PC-3 (cell line): ENCODE measurements at regions not wholly inside any gene's neighbourhood (a gene's known extent, or its start where the extent isn't known, plus 50 kb on each side); places are given as distances from the start of the nearest gene placed in this dataset.
"Not testable (repeated sequence)": the region's sequence is repeated elsewhere in the genome, so short reads cannot be mapped to it uniquely, and the experiment has no call there.

Source experiments
- ATAC-seq: fragments of 200-7000 bp; cut with Tn5 transposase; 2 replicates; pipeline ENCODE4 v1.9.1; 2020; ENCODE audit warnings: mild to moderate bottlenecking, moderate library complexity
- BruUV-seq: library from RNA; stranded (reverse); fragments of 400-500 nt; replicated peaks from 2 replicates; lab custom pipeline; 2021; lab: Mats Ljungman, UMichigan
- CTCF ChIA-PET: fragments of 300-600 bp; sonication (Branson Sonifier 250); formaldehyde crosslinking; loops from one replicate; lab custom pipeline; 2022; ENCODE audit warnings: antibody characterized with exemption; lab: Charles Lee
- POLR2A ChIA-PET: fragments of 300-600 bp; sonication (Branson Sonifier 250); formaldehyde crosslinking; loops from one replicate; lab custom pipeline; 2022; ENCODE audit warnings: antibody characterized with exemption; ENCODE audit not compliant: unreplicated experiment; lab: Charles Lee
- DNase-seq: peaks from one replicate; pipeline ENCODE4 v3.0.0-alpha.2; 2015
- H2AFZ ChIP-seq: fragments of 300-600 bp; sonication (generic); 2 replicates; pipeline ENCODE4 v1.6.0; 2016; ENCODE audit warnings: antibody characterized with exemption, low read length
- H3F3A ChIP-seq: fragments of 300-600 bp; sonication (generic); one replicate; pipeline ENCODE4 v1.6.0; 2017; ENCODE audit warnings: antibody characterized with exemption, low read length, control low read depth, mild to moderate bottlenecking; ENCODE audit not compliant: unreplicated experiment
- H3K27ac ChIP-seq: fragments of 300-600 bp; sonication (generic); 2 replicates; pipeline ENCODE4 v1.5.1; 2016; ENCODE audit warnings: mild to moderate bottlenecking, low read length
- H3K27me3 ChIP-seq: fragments of 300-600 bp; sonication (generic); 2 replicates; pipeline ENCODE4 v1.6.1; 2016; ENCODE audit warnings: low read length, mixed read lengths
- H3K36me3 ChIP-seq: fragments of 300-600 bp; sonication (generic); 2 replicates; pipeline ENCODE4 v1.6.1; 2016; ENCODE audit warnings: low read depth, mixed run types, low read length, mixed read lengths
- H3K4me1 ChIP-seq: fragments of 300-600 bp; sonication (generic); 2 replicates; pipeline ENCODE4 v1.5.1; 2016; ENCODE audit warnings: low read length; ENCODE audit not compliant: insufficient read depth
- H3K4me2 ChIP-seq: fragments of 300-600 bp; sonication (generic); 2 replicates; pipeline ENCODE4 v1.6.0; 2016; ENCODE audit warnings: low read length
- H3K4me3 ChIP-seq: fragments of 300-600 bp; sonication (generic); 2 replicates; pipeline ENCODE4 v1.5.1; 2016; ENCODE audit warnings: mild to moderate bottlenecking, low read length, mixed read lengths
- H3K79me2 ChIP-seq: fragments of 300-600 bp; sonication (generic); 2 replicates; pipeline ENCODE4 v1.6.1; 2017; ENCODE audit warnings: low read length, mixed read lengths
- H3K9ac ChIP-seq: fragments of 300-600 bp; sonication (generic); 2 replicates; pipeline ENCODE4 v1.6.0; 2016; ENCODE audit warnings: mild to moderate bottlenecking, low read length
- H3K9me2 ChIP-seq: fragments of 300-600 bp; sonication (generic); replicated peaks from 2 replicates; pipeline ENCODE4 v1.6.1; 2016; ENCODE audit warnings: mixed run types, low read length, mixed read lengths
- H3K9me3 ChIP-seq: fragments of 300-600 bp; sonication (generic); 2 replicates; pipeline ENCODE4 v1.6.1; 2016; ENCODE audit warnings: low read length, mixed read lengths
- H4K20me1 ChIP-seq: fragments of 300-600 bp; sonication (generic); 2 replicates; pipeline ENCODE4 v1.6.1; 2016; ENCODE audit warnings: low read length, mixed read lengths
- EZH2 ChIP-seq: fragments of 300-600 bp; sonication (generic); IDR thresholded peaks from one replicate; pipeline ENCODE4 v1.6.1; 2017; ENCODE audit warnings: antibody characterized with exemption, mild to moderate bottlenecking, low read length; ENCODE audit not compliant: unreplicated experiment
- EZH2phosphoT487 ChIP-seq: fragments of 300-600 bp; sonication (generic); IDR thresholded peaks from 2 replicates; pipeline ENCODE4 v1.6.1; 2018; ENCODE audit warnings: mild to moderate bottlenecking, antibody characterized with exemption, low read length, borderline replicate concordance
- intact Hi-C: fragments of 100-400 bp; cut with micrococcal nuclease; formaldehyde crosslinking; loops from 2 replicates; pipeline ENCODE4 v1.9.0; 2023
- TF ChIP-seq, protein P1 (sequence below): fragments of 300-600 bp; sonication (generic); conservative IDR thresholded peaks from 2 replicates; pipeline ENCODE4 v1.5.1; 2017; ENCODE audit warnings: antibody characterized with exemption, low read depth, mild to moderate bottlenecking, low read length

DNA sequence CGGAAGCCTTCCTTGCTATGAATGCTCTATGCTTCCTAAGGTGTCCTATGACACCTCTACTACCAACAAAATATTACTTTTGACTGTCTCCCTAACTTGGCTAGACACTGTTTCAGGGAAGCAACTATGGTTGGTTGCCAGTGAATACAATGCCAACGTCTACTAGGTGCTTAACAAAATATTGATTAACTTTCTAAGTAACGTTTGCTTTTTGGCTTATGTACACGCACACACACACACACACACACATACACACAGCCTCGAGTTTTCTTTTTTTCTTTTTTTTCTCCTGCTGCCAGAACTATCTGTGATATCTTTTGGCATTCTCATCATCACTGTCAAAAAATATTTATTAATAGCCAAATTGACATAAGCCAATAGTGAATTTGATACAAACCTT lies 864.0 kb downstream of the PLA2G4A start:
- ATAC-seq (no peak), DNase-seq (no peak)
- Histone ChIP-seq H3K27me3 (no peaks in the 10 kb centered on the region), H3K9me2 (no peaks in the 10 kb centered on the region), H3F3A (no peaks in the 10 kb centered on the region), H3K4me2 (no peak overlapping the region), H3K4me1 (peaks cover 48% of the 10 kb centered on the region), H2AFZ (no peak overlapping the region), H3K27ac (no peak overlapping the region), H3K4me3 (no peak overlapping the region), H3K79me2 (no peaks in the 10 kb centered on the region), H3K36me3 (no peaks in the 10 kb centered on the region), H4K20me1 (no peaks in the 10 kb centered on the region), H3K9me3 (no peaks in the 10 kb centered on the region), H3K9ac (no peak overlapping the region)
- BruUV-seq = no TSS peak
- intact Hi-C loops = loop anchor here (5.0 to 10.0 kb wide), 2 partner anchors 188 to 215 kb away; no protein-coding TSS in a partner anchor
- ChIA-PET CTCF (no interaction called here), POLR2A (no interaction called here)
- TF ChIP-seq EZH2phosphoT487 = no peak
- TF ChIP-seq, protein P1, sequence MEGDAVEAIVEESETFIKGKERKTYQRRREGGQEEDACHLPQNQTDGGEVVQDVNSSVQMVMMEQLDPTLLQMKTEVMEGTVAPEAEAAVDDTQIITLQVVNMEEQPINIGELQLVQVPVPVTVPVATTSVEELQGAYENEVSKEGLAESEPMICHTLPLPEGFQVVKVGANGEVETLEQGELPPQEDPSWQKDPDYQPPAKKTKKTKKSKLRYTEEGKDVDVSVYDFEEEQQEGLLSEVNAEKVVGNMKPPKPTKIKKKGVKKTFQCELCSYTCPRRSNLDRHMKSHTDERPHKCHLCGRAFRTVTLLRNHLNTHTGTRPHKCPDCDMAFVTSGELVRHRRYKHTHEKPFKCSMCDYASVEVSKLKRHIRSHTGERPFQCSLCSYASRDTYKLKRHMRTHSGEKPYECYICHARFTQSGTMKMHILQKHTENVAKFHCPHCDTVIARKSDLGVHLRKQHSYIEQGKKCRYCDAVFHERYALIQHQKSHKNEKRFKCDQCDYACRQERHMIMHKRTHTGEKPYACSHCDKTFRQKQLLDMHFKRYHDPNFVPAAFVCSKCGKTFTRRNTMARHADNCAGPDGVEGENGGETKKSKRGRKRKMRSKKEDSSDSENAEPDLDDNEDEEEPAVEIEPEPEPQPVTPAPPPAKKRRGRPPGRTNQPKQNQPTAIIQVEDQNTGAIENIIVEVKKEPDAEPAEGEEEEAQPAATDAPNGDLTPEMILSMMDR = no peak
- no peak for TF ChIP-seq EZH2

- DNase-seq = peak; percentile 44
- Histone ChIP-seq H3K36me3 (no peaks in the 10 kb centered on the region), H3K9me3 (no peaks in the 10 kb centered on the region), H3K9me2 (no peaks in the 10 kb centered on the region), H3K27me3 (no peaks in the 10 kb centered on the region), H4K20me1 (no peaks in the 10 kb centered on the region), H3K4me2 (no peak overlapping the region), H3K79me2 (no peaks in the 10 kb centered on the region), H2AFZ (no peak overlapping the region), H3K4me1 (peaks cover 20% of the 10 kb centered on the region), H3F3A (no peaks in the 10 kb centered on the region), H3K4me3 (no peak overlapping the region), H3K9ac (no peak overlapping the region), H3K27ac (no peak overlapping the region)
- ChIA-PET CTCF (no interaction called here), POLR2A (no interaction called here)
- ATAC-seq = no peak
- TF ChIP-seq, protein P1 = no peak
- TF ChIP-seq EZH2 = no peak
- no peak for TF ChIP-seq EZH2phosphoT487
- BruUV-seq = no TSS peak
- intact Hi-C loops = loop anchor here (10.0 kb wide), 1 partner anchor 191 kb away; no protein-coding TSS in a partner anchor
Observed at GRCh38 chr1:187696073-187696472, 867.3 kb downstream of the PLA2G4A start.

DNA sequence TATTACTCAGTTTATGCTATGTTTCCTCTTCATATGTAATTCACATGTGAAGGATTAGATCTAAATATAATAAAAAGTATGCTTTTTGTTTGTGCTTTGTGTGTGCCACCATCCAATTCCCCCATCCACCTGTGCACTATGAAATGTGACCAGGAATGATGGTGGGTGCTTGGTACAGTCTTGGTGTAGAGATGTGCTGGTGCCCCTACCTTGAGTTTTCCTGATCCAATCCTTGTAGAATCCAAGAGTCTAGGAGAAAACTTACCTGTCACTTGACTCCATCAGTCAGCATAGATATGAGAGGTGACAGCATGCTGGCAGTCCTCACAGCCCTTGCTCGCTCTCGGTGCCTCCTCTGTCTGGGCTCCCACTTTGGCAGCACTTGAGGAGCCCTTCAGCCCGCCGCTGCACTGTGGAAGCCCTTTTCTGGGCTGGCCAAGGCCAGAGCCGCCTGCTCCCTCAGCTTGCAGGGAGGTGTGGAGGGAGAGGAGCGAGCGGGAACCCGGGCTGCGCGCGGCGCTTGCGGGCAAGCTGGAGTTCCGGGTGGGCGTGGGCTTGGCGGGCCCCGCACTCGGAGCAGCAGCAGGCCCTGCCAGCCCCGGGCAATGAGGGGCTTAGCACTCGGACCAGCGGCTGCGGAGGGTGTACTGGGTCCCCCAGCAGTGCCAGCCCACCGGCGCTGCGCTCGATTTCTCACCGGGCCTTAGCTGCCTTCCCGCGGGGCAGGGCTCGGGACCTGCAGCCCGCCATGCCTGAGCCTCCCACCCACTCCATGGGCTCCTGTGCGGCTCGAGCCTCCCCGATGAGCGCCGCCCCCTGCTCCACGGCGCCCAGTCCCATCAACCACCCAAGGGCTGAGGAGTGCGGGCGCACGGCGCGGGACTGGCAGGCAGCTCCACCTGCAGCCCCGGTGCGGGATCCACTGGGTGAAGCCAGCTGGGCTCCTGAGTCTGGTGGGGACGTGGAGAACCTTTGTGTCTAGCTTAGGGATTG lies 874.7 kb downstream of the PLA2G4A start:
- H3K27ac ChIP-seq, DNase-seq, H2AFZ ChIP-seq, H3K4me2 ChIP-seq, H3F3A ChIP-seq, intact Hi-C loops, H3K9ac ChIP-seq, ATAC-seq, H3K9me3 ChIP-seq, CTCF ChIA-PET, POLR2A ChIA-PET, H3K27me3 ChIP-seq, H4K20me1 ChIP-seq, H3K9me2 ChIP-seq, BruUV-seq, H3K79me2 ChIP-seq, H3K4me1 ChIP-seq, H3K4me3 ChIP-seq, H3K36me3 ChIP-seq: not testable (repeated sequence)
